M059J (cell line): ENCODE measurements at regions not wholly inside any gene's neighbourhood (a gene's known extent, or its start where the extent isn't known, plus 50 kb on each side); places are given as distances from the start of the nearest gene placed in this dataset.
"Not testable (repeated sequence)": the region's sequence is repeated elsewhere in the genome, so short reads cannot be mapped to it uniquely, and the experiment has no call there.

Experiments
- DNase-seq: peaks from one replicate; pipeline ENCODE4 v3.0.0-alpha.2; 2012; ENCODE audit warnings: low read depth

DNA sequence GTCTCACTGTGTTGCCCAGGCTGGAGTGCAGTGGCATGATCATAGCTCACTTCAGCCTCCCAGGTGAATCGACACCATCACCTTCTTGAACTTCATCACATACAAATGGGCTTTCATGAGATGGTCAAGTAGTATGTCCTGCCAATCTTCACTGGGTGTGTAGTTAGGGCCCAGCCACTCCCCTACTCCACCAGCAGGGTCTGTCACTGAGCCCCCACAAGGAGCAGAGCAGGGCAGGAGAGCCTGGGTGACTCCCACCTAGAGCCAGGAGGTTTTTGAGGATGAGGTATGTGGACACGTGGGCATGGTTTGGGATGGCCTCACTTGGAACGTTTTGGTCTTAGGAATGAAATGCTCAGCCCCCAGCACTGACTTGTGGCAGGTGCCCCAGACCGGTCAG lies 4037.7 kb upstream of the TPTE start:
- DNase-seq = not testable (repeated sequence)

DNA sequence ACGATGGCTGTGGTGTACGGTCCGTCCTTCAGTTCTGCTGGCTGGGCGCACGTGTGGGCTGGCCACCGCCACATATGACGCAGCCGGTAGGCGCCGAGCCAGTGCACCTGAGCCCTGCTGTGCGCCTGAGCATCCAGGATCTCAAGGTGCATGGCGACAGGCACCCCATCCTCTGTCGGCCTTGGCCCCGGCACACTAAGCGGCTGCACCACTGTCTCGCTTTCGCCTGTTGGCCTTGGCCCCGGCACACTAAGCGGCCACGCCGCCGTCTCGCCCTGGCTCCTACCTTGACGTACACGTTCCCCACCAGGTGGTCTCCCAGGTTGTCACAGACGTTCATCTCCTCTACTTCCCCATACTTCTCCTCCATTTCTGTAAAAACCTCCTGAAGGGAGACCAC lies 4034.6 kb upstream of the TPTE start:
- DNase-seq = not testable (repeated sequence)

DNA sequence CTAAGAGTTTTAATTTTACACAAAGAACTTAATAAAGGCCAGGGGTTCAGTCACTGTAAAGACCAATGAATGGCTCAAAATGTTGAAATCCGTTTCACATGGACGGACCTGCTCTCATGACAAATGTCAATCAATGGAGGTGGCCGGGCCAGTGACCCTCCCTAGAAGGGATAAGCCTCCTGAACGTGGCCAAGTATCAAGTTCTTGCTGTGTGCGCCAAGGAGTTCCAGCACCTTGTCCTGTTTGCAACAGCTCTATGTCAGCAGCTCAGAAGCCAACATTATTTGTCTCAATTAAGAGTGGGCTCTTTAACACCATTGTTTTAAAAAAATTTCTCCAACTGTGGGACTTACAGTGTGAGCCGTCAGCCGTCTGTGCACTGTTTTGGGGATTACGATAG lies 4028.7 kb upstream of the TPTE start:
- DNase-seq = not testable (repeated sequence)

DNA sequence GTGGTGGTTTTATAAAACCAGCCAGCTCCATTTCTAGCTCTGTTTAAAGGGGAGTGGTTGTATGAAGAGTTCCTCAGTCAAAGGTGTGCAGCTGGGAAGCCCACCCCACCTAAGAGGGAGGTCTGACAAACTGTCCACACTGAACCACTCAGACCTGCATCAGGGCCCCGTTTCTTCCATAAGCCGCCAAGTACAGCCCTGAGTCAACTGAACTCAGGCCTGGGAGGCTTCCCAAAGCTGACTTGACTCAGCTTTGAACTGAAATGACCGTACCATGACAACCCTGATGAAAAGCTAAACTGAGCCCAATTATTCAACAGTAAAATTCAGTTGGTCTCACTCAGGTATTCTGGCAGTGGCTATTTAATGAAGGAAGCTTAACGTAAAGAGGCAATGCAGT lies 4027.4 kb upstream of the TPTE start:
- not testable (repeated sequence) for DNase-seq

GRCh38 chr21:6496356-6496755 lies 4025.0 kb upstream of the TPTE start:
- not testable (repeated sequence) for DNase-seq

DNA sequence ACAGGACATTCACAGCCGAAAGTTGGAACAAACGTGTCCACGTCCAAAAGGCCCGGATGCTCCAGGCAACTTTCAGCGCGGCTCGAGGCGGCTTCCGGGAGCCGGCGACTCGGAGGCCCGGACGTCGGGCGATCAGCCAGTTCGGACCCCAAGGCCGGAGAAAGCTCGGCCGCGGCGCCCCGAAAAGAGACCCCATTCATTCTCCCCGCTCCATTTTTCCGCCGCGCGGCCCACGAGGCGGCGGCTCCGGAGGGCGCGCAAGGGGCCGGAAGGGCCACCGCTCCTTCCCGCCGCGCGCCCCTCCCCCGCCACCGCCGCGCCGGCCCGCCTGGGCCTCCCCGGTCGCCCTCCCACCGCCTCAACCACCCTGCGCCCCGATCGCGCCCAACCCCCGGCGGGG lies 4022.7 kb upstream of the TPTE start:
- peak; percentile 3 for DNase-seq

- not testable (repeated sequence) for DNase-seq
These were observed 4022.1 kb upstream of the TPTE start for GRCh38 chr21:6499128-6499826.

DNA sequence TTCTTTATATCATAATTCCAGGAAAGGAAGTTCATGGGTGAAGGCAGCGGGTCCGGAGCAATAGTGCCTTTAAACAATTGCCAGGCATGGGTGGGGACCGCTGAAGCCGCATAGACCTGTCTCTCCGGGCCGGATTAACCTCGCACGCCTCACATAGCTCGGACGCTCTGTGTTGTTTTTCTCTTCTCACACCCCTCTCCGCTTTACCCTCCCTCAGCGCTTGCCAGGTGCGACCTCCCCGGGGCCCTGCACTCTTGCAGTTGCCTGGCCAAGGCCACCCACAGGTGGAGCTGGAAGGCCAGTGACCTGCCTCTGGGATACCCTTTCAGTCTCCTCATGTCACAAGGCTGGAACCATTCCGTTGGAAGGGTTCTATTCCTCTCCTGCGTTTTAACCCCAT lies 4021.5 kb upstream of the TPTE start:
- not testable (repeated sequence) for DNase-seq

DNA sequence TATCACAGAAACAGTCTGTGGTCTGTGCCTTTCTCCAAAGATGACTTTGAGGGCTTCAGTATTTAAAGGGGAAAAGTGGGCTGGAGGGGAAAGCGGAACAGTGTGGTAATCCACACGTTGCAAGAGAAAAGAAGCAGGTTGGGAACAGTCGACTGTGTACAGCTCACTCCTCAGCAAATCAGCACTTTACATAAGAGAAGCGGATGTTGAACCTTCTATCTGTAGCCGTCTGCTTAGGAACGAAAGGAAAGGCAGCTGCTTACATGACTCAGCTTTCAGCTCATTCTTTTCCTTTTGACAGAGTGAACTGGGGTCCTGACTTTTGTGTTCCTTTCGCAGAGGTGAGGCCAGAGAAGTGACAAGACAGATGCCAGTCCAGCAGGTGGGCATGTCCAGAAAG lies 4020.7 kb upstream of the TPTE start:
- DNase-seq = not testable (repeated sequence)

GRCh38 chr21:6506167-6506894 lies 4015.1 kb upstream of the TPTE start:
- DNase-seq = not testable (repeated sequence)

- DNase-seq = not testable (repeated sequence)
These were observed 4013.8 kb upstream of the TPTE start for GRCh38 chr21:6507632-6508031.

DNA sequence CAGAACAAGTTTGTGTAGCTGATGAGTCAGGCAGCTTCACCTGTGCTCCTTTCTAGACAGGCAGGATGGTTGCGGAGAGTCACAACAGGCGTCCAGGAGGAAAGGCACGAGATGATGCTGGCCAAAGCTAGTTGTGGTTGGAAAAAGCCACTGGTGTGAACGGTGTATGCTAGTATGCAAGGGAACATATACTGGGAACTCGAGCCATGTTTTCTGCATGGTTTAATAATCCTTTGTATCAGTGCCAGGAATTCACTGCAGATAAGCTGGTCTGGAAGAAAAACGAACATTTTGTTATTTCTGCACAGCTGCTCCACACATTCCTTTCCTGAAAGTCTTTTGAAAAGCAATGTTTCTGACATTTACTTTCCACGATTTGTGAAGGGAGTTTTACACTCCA lies 3999.6 kb upstream of the TPTE start:
- not testable (repeated sequence) for DNase-seq

- DNase-seq = not testable (repeated sequence)
These were observed 3995.2 kb upstream of the TPTE start for GRCh38 chr21:6526213-6526612.

DNA sequence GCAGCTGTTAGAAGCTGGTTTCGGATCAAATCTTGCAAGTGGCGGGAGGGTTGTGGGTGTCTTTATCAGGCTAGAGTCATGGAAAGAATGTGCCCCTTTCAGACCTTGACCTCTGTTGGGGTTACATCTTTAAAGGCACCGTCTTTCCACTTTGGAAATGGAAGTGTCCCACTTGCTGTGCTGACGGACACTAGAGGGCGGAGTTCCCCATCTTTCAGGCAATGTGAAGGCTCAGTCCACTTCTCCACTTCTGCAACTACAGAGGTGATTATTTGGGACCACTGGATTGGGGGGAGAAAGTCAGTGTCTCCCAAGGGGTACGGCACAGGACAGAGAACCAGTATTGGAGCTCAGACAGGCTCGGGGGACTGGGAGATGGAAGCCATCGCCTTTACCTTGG lies 3990.7 kb upstream of the TPTE start:
- not testable (repeated sequence) for DNase-seq

DNA sequence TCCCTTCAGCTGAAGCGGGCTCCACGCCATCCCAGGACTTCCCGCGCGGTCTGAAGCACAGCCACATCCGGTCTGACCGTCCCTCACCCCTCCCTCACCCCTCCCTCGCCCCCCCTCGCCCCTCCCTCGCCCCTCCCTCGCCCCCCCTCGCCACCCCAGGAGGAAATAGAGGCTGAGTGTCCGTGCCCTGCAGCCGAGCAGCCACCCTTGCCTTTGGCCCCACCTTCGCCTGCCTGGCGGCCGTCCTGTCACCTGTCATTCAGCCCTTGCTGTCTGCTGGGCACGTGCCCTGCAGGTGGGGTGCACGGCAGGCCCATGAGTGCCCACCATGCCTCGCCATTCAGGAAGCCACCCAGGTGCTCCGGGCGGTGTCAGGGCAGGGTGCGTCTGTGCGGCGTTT lies 3988.1 kb upstream of the TPTE start:
- DNase-seq = not testable (repeated sequence)

DNA sequence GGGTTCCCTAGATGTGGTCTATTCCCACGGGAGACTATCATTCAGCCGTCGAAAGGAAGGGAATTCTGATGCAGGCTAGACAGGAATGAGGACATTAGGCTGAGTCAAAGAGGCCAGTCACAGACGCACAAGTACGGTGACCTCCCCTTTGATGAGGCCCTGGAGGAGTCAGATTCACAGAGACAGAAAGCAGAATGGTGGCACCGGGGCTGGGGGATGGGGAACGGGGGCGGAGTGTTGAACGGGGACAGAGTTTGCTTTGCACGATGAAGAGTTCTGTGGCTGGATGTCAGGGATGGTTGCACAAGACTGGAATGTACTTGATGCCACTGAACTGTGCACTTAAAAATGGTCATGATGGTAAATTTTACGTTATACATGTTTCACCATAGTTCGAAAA lies 3983.1 kb upstream of the TPTE start:
- DNase-seq = not testable (repeated sequence)

GRCh38 chr21:6539688-6540087 lies 3981.7 kb upstream of the TPTE start:
- DNase-seq = not testable (repeated sequence)

DNA sequence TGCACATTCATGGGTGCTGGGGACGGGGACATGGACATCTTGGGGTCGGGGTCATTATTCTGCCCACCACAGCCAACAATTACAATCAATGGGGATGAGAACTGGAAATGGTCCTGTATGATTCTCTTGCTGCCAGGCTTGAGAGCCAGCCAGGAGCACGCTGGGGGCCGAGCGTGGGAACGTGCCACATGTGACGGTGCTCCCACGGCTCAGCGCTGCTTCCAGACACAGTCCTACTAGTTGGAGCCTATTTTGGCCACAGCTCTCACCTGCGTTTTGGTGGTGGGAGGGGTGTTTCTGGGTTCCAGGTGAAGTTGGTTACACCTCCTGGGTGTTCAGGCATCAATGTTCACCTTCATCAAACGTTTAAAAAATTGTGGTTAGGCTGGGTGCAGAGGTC lies 3980.3 kb upstream of the TPTE start:
- DNase-seq = not testable (repeated sequence)

DNA sequence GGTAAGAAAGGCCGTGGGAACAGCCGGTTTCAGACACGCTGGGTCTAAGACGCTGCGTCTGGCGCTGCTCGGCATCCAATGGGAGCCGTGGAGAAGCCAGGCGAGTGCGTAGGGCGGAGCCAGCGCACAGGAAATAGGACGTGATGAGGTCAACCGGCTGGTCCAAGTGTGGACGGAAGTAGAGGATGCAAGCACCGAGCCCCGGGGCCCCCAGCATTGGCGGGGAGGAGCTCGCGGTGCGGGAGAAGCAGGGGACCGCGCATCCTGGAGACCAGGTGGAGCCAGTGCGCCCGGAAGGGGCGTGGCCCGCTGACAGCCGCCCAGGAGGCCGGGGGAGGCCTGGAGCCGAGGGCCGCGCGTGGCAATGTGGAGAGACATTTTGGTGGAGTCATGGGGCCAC lies 3976.1 kb upstream of the TPTE start:
- DNase-seq = not testable (repeated sequence)

DNA sequence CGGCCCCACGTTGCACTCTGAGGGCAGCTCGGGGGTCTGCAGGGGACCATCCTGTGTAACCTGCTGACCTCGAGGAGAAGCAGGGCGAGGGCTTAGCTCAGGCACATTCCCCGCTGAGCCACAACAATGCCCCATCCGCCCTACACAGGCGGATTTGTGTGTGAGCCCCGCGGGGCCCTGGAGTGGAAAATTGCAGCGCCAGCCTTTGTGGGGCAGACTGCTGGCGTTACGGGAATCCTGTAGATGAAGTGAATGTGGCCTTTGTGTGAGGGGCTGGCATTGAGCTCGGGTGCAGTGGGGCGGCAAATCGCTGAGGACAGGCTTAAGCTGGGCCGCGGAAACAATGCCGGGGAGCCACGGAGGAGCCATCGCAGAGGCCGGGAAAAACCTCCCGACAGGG lies 3970.3 kb upstream of the TPTE start:
- not testable (repeated sequence) for DNase-seq

GRCh38 chr21:6553505-6554376 lies 3967.6 kb upstream of the TPTE start:
- DNase-seq = not testable (repeated sequence)

DNA sequence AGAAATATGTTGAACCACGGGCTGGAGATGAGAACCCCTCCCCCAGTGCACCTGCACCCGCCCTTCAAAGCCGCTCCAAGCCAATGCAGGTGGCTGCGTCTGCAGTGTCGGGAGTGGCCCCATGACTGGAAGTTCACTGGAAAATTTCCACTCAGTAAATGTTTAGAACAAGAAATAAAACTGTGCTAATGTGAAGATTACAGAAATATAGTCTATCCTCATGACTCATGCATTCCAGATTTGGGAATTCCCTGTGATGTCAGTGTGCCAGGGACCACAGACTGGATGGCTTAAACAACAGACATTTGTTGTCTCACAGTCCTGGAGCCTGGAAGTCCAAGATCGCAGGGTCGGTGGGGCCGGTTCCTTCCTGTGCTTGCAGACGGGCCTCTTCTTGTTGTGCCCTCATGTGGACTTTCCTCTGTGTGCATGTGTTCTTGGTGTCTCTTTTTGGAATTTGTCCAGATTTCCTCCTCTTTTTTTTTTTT lies 3967.0 kb upstream of the TPTE start:
- not testable (repeated sequence) for DNase-seq
